Tibial nerve (tissue), 3 donors: ENCODE measurements at regions not wholly inside any gene's neighbourhood (a gene's known extent, or its start where the extent isn't known, plus 50 kb on each side); places are given as distances from the start of the nearest gene placed in this dataset.

Experiments used
- CTCF ChIP-seq, 5 experiments: fragments of 200-600 bp in 3 of 5; fragments of 450-650 bp in 2 of 5; sonication (generic) in 3 of 5; IDR thresholded peaks; one replicate each; pipeline ENCODE4 v1.5.1; 2016 to 2019; ENCODE audit warnings: antibody characterized with exemption in 5 of 5, mild to moderate bottlenecking in 3 of 5, moderate library complexity in 2 of 5
- POLR2A ChIP-seq, 2 donors: fragments of 450-650 bp; IDR thresholded peaks; one replicate each; pipeline ENCODE4 v1.6.1; 2017; ENCODE audit warnings: antibody characterized with exemption in 2 of 2, mild to moderate bottlenecking in 2 of 2, moderate library complexity in 2 of 2

GRCh38 chr9:13027879-13028278 is 251.6 kb downstream of the MPDZ start:
- no peak for TF ChIP-seq CTCF (IDR thresholded peaks at IDR 0.05)
- no peak for TF ChIP-seq POLR2A (IDR thresholded peaks at IDR 0.05)
